Glomerular visceral epithelial cell (primary cell): ENCODE measurements at regions not wholly inside any gene's neighbourhood (a gene's known extent, or its start where the extent isn't known, plus 50 kb on each side); places are given as distances from the start of the nearest gene placed in this dataset.
A peak's percentile ranks its signal among the peaks of the same experiment; 100 is the strongest.
"Not testable (repeated sequence)": the region's sequence is repeated elsewhere in the genome, so short reads cannot be mapped to it uniquely, and the experiment has no call there.

ENCODE experiments used
- DNase-seq: peaks from one replicate; pipeline ENCODE4 v3.0.0-alpha.2; 2016; ENCODE audit errors: extremely low spot score

DNA sequence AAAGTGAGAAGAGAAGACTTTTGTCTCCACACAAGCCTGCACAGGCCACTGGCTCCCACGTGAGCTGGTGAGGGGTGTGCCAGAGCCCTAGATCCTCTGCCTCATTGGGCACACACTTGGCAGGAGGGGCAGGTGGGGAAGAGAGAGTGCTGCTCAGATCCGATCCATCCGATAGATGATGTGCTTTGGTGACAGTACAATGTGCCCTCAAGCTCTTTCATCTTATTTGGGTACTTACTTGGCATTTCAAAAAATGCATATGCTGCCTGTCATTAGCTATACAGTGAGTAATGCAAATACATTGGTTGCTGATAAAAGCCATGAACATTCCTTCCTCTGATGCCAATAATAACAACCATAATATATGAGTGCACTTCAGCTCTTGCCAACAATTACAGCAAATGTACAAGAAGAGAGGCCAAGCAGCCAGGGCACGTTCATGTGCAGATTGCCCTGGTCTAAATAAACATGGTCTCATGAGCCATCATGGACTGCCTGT lies 255.3 kb downstream of the VAPA start:
- no peak for DNase-seq

DNA sequence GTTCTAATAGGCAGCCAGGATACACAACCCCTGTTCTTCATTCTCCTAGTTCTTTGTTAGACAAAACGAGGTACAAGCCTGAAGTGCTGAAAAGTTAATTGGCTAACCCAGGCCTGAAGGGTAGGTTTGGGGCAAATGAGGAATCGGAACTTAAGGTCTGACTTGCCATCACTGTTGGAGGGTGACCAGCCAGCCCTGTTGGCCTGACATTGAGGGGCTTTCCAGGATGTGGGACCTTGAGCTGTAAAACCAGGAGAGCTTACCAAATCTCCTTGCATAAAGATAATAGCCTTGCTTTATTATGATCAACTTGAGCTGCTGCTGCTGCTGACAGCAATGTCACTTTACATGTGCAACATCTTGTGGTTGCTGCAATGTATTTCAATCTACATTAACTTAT lies 256.0 kb downstream of the VAPA start:
- no peak for DNase-seq

- no peak for DNase-seq
These were observed 256.6 kb downstream of the VAPA start for GRCh38 chr18:10170375-10170774.

DNA sequence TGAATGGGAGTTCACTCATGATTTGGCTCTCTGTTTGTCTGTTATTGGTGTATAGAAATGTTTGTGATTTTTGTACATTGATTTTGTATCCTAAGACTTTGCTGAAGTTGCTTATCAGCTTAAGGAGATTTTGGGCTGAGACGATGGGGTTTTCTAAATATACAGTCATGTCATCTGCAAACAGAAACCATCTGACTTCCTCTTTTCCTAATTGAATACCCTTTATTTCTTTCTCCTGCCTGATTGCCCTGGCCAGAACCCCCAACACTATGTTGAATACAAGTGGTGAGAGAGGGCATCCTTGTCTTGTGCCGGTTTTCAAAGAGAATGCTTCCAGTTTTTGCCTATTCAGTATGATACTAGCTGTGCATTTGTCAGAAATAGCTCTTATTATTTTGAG lies 261.5 kb downstream of the VAPA start:
- DNase-seq = not testable (repeated sequence)

- not testable (repeated sequence) for DNase-seq
These were observed 265.5 kb downstream of the VAPA start for GRCh38 chr18:10179326-10179725.

GRCh38 chr18:10182009-10182624 lies 268.3 kb downstream of the VAPA start:
- no peak for DNase-seq

DNA sequence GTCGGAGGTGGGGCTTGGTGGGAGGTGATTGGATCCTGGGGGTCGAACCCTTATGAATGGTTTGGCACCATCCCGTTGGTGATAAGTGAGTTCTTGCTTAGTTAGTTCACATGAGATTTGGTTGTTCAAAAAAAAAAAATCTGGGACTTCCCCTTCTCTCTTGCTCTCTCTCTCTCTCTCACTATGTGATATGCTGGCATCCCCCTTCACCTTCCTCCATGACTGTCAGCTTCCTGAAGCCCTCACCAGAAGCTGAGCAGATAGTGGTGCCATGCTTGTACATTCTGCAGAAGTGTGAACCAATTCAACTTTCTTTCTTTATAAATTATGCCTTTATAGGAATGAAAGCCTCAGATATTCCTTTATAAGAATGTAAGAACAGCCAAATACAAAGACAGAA lies 269.7 kb upstream of the APCDD1 start:
- DNase-seq = no peak

- no peak for DNase-seq
These were observed 265.2 kb upstream of the APCDD1 start for GRCh38 chr18:10188971-10189810.

GRCh38 chr18:10190564-10190963 lies 263.9 kb upstream of the APCDD1 start:
- peak; percentile 8 for DNase-seq

- no peak for DNase-seq
These were observed 261.0 kb upstream of the APCDD1 start for GRCh38 chr18:10193444-10193843.

DNA sequence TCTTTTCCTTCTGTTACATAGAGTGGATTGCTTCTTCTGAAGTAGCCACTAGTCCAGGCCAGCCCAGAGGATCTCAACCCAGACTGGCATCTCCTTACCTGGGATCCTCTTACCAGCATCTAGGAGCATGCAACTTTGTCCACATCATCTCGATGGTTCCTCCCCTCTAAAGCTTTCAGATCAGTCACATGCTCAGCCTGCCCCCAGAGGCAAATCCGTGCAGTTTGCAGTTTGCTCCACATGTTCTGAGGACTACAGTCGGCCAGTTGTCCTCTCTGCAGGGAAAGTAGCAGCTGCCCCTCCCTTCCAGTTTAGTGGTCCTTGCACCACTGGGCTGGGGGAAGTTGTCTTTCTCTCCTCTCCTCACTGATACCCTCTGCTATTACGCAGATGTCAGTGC lies 259.8 kb upstream of the APCDD1 start:
- no peak for DNase-seq

- no peak for DNase-seq
These were observed 258.9 kb upstream of the APCDD1 start for GRCh38 chr18:10195529-10195928.

- DNase-seq = no peak
These were observed 257.3 kb upstream of the APCDD1 start for GRCh38 chr18:10197097-10197496.

DNA sequence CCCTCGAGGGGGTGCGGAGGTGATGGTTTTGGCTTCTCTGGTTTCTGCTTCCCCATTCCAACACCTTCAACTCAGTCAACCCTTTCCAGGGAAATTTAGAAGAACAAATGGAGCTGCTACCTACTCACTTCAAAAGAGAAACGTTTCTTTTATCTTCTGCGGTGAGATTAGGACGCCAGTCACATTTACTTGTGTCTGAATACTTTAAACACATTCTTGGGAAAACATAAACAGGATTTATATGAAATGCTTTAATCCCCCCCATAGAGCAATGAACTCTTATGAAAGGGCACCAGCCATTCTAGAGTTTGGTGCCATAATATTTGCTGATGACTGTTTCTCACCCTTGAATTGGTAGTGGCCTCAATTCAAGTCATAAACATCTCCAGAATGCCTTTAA lies 253.2 kb upstream of the APCDD1 start:
- DNase-seq = no peak

DNA sequence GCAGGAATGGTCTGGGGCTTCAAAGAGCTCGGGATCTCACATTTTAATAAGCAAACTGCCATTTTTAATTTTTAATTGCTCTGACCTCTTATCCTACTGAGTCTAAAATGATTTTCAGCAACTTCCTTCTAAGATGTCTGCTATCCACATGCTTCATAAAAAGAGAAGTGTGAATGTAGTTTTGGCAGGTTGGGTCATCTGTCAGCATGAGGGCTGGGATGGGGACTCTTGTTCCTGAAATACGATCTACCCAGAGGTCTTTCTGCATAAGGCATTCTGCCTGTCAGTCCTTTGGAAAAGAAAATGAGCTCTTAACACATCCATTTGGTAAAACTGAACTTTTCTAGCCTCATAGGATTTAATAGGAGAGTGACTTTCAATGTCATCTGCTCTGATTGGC lies 252.8 kb upstream of the APCDD1 start:
- DNase-seq = no peak

GRCh38 chr18:10202845-10203321 lies 251.6 kb upstream of the APCDD1 start:
- no peak for DNase-seq

DNA sequence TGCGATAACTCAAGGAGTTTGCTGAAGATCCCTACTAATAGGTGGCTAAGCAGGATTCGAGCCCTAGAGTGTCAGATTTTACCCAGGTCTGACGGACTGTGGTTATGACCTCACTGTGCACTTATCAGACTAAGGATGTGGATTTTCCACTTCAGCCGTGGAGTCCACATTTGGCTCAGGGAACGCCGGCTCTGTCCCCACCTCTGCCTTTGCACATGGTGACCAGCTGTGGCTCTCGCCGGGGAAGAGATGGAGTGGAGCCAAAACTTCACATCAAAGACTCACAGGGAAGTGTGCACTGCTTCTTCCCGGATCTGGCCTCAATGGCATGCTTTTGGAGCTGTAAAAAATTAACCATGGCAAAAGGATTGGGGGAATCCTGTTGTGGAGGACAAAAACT lies 249.3 kb upstream of the APCDD1 start:
- no peak for DNase-seq

DNA sequence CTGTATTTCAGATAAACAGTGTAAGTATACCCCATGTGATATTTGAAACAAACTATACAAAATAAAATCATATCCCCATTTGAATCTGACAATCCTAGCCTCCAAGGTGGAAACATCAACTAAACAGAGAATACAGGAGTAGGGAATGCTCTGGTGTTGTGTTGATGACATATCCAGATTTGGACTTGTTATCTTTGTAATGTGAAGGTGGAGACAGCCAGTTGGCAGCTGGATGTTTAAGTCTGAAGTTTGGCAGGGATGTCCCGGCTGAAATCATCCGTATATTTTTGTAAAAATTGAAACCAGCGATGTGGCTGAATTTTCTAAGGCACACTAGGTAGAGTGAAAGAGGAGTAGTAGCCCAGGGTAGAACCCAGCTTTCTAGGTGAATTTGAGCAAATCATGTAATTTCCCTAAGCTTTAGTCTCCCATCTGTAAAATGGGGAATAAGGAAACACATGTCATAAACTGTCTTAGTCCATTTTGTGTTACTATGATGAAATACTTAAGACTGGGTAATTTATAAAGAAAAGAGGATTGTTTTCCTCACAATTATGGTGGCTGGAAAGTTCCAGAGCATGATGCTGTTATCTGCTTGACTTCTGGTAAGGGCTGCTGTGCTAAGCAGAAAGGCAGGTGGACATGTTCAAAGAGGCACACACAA lies 246.6 kb upstream of the APCDD1 start:
- no peak for DNase-seq

- no peak for DNase-seq
These were observed 245.1 kb upstream of the APCDD1 start for GRCh38 chr18:10209302-10209701.

DNA sequence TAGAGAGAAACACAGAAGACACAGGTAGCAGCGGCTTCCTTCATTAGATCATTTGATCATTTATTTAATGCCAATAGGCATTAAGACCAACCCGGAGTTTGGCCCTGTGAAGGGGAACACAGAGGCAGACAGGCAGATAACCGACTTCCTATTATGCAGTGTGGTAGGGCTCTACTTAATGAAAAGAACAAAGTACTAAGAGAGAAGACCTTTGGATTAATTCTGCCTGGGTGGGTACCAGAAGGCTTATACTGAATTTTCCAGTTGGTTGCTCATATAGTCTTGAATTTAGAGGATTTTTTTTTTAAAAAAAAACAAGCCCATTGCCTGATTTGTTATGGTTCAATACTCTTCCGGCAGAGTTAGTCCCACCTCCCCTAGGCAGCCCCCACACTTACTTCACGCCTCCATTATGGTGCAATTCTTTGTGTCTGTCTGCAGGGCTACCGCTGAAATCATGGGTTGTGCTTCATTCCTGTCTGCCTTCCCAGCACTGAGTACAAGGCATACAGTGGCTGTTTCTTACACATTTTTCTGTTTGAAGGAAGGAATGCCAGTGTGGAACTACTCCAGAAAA lies 244.3 kb upstream of the APCDD1 start:
- no peak for DNase-seq

DNA sequence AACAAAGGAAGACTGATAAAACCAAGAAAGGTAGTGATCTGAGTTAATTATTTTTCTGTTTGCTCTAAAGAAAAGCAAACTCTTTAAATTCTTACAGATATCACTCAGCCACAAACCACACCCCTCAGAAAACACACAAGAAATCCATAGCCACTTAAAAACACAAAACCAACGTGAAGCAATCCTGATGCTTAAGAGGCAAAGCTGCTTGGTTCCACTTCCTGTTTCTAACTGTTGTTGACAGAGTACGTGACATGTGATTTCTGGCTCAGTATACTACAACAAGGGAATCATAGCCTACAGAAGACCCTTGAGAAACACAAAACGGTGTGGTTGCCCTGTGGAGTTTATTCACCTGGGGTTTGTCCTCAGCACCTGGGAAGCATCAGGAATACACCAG lies 240.9 kb upstream of the APCDD1 start:
- no peak for DNase-seq

DNA sequence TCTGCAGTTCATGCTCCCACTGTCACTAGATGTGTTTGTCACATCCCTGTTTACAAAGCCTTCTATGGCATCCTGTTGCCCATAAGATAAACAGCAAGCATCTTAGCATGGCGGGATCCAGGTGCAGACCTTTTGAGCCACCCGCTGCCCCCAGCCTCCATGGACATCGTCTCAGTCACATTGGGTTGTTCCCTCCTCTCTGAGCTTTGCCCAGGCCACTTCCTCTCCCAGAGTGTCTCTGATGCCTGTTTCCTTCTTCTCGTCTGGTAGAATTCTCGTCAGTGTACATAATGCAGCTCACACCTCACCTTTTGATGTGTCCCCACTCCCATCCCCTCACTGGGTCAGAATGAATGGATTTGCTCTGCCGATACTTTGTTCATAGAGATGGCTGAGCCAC lies 239.0 kb upstream of the APCDD1 start:
- DNase-seq = no peak
